Endothelial cell of umbilical vein (primary cell): ENCODE measurements at regions not wholly inside any gene's neighbourhood (a gene's known extent, or its start where the extent isn't known, plus 50 kb on each side); places are given as distances from the start of the nearest gene placed in this dataset.

Source experiments
- BruUV-seq: library from RNA; stranded (reverse); fragments of 400-500 nt; replicated peaks from 2 replicates; lab custom pipeline; 2021; lab: Mats Ljungman, UMichigan
- CTCF ChIA-PET: fragments of 300-600, 350-600 bp; sonication (Branson Sonifier 250); formaldehyde crosslinking; loops from one replicate; lab custom pipeline; 2021; ENCODE audit warnings: antibody characterized with exemption, inconsistent platforms; lab: Charles Lee
- POLR2A ChIA-PET: fragments of 300-600, 350-600 bp; sonication (Branson Sonifier 250); formaldehyde crosslinking; loops from one replicate; lab custom pipeline; 2021; ENCODE audit warnings: antibody characterized with exemption, inconsistent platforms; lab: Charles Lee
- DNase-seq: peaks from one replicate; pipeline ENCODE4 v3.0.0-alpha.2; 2011; ENCODE audit warnings: low read depth, low spot score
- FAIRE-seq: peaks from 2 replicates; lab custom pipeline; 2011; peaks lifted over from hg19 to GRCh38; lab: Jason Lieb, UNC
- H2AFZ ChIP-seq: 2 replicates; pipeline ENCODE4 v1.6.0; 2012; ENCODE audit warnings: low read depth, low read length, control low read depth, inconsistent platforms
- H3K27ac ChIP-seq: 2 replicates; pipeline ENCODE4 v1.5.1; 2011; ENCODE audit warnings: low read depth, mild to moderate bottlenecking, control low read depth, low read length, moderate library complexity; ENCODE audit not compliant: insufficient read depth
- H3K27me3 ChIP-seq, 2 experiments: 2 replicates each; pipeline versions ENCODE4 v1.6.0 to v1.6.1; 2011; ENCODE audit warnings: low read length in 2 of 2, mixed read lengths in 1 of 2; ENCODE audit not compliant: control insufficient read depth in 2 of 2, insufficient read depth in 2 of 2
- H3K36me3 ChIP-seq, 2 experiments: 2 replicates in 1 of 2; 3 replicates in 1 of 2; pipeline ENCODE4 v1.5.1; 2011; ENCODE audit warnings: low read length in 2 of 2, mild to moderate bottlenecking in 1 of 2, moderate library complexity in 1 of 2; ENCODE audit not compliant: control insufficient read depth in 2 of 2, insufficient read depth in 2 of 2; ENCODE audit errors: extremely low read depth in 1 of 2
- H3K4me1 ChIP-seq: 3 replicates; pipeline ENCODE4 v1.5.1; 2011; ENCODE audit warnings: mild to moderate bottlenecking, low read length; ENCODE audit not compliant: control insufficient read depth, insufficient read depth; ENCODE audit errors: extremely low read depth
- H3K4me2 ChIP-seq: 2 replicates; pipeline ENCODE4 v1.6.1; 2011; ENCODE audit warnings: low read length, control low read depth, mixed read lengths; ENCODE audit not compliant: insufficient read depth
- H3K4me3 ChIP-seq, 3 experiments: fragments of 200-600 bp in 1 of 3; sonication (generic), shearing (Covaris generic) in 1 of 3; replicated peaks in 1 of 3; 2 replicates each; pipeline ENCODE4 v1.5.1; 2011 to 2016; ENCODE audit warnings: control low read depth in 3 of 3, low read length in 3 of 3, mild to moderate bottlenecking in 2 of 3, inconsistent platforms in 1 of 3, low read depth in 1 of 3, moderate library complexity in 1 of 3; ENCODE audit not compliant: insufficient read depth in 1 of 3
- H3K79me2 ChIP-seq: 2 replicates; pipeline ENCODE4 v1.6.0; 2012; ENCODE audit warnings: low read length, inconsistent platforms; ENCODE audit not compliant: control insufficient read depth, insufficient read depth
- H3K9ac ChIP-seq: replicated peaks from 2 replicates; pipeline ENCODE3; 2011; ENCODE audit warnings: low read length, control low read depth; ENCODE audit not compliant: insufficient read depth; ENCODE audit errors: extremely low read depth
- H3K9me1 ChIP-seq: replicated peaks from 3 replicates; pipeline ENCODE4 v1.6.0; 2011; ENCODE audit warnings: mild to moderate bottlenecking, low read length; ENCODE audit not compliant: control insufficient read depth, insufficient read depth; ENCODE audit errors: extremely low read depth
- H3K9me3 ChIP-seq: replicated peaks from 2 replicates; pipeline ENCODE4 v1.5.1; 2012; ENCODE audit warnings: low read length, inconsistent platforms; ENCODE audit not compliant: control insufficient read depth, insufficient read depth
- H4K20me1 ChIP-seq: replicated peaks from 2 replicates; pipeline ENCODE3; 2011; ENCODE audit warnings: mild to moderate bottlenecking, low read length; ENCODE audit not compliant: control insufficient read depth, insufficient read depth; ENCODE audit errors: extremely low read depth
- EZH2 ChIP-seq: IDR thresholded peaks from 2 replicates; pipeline ENCODE4 v1.6.1; 2012; ENCODE audit warnings: borderline replicate concordance, low read depth, mild to moderate bottlenecking, moderate library complexity, low read length, inconsistent platforms; ENCODE audit not compliant: severe bottlenecking
- FOS ChIP-seq: IDR thresholded peaks from 2 replicates; pipeline ENCODE4 v1.6.1; 2011; ENCODE audit warnings: mild to moderate bottlenecking, low read length, moderate library complexity, borderline replicate concordance; ENCODE audit not compliant: insufficient read depth
- GATA2 ChIP-seq: IDR thresholded peaks from 2 replicates; pipeline ENCODE4 v1.7.0; 2011; ENCODE audit warnings: low read depth, mild to moderate bottlenecking, moderate library complexity, mixed read lengths, low read length; ENCODE audit not compliant: insufficient read length, insufficient read depth
- JUN ChIP-seq: IDR thresholded peaks from 2 replicates; pipeline ENCODE4 v1.6.1; 2011; ENCODE audit warnings: borderline replicate concordance, low read depth; ENCODE audit not compliant: insufficient read length, insufficient read depth
- MYC ChIP-seq: IDR thresholded peaks from one replicate; pipeline ENCODE4 v1.6.1; 2011; ENCODE audit warnings: mild to moderate bottlenecking, low read depth, low read length
- POLR2A ChIP-seq: IDR thresholded peaks from 2 replicates; pipeline ENCODE4 v1.6.1; 2012; ENCODE audit warnings: low read depth, mild to moderate bottlenecking, control low read depth, low read length
- POLR2AphosphoS5 ChIP-seq: IDR thresholded peaks from 2 replicates; pipeline ENCODE4 v1.6.1; 2012; ENCODE audit warnings: low read depth, mild to moderate bottlenecking, control low read depth, low read length, moderate library complexity; ENCODE audit not compliant: insufficient read depth
- dilution Hi-C: fragments of 300-500 bp; cut with MboI; formaldehyde crosslinking; loops from one replicate; pipeline ENCODE4 v1.15.0; 2019; ENCODE audit warnings: low sequenced_read_pairs; ENCODE audit not compliant: extremely low pct_ligation_motif_present
- intact Hi-C: fragments of 100-400 bp; cut with micrococcal nuclease; formaldehyde crosslinking; loops from one replicate; pipeline ENCODE4 v1.10.0; 2022
- TF ChIP-seq, protein P1 (sequence below): IDR thresholded peaks from 2 replicates; pipeline ENCODE4 v1.6.1; 2011; ENCODE audit not compliant: insufficient read depth, insufficient read length
- TF ChIP-seq, protein P2 (sequence below), 2 donors: IDR thresholded peaks; 1 replicate in 1 of 2; 2 replicates in 1 of 2; pipeline ENCODE4 v1.5.1; 2011; ENCODE audit warnings: low read length in 2 of 2, mild to moderate bottlenecking in 2 of 2, moderate library complexity in 2 of 2, control low read depth in 1 of 2, inconsistent platforms in 1 of 2, low read depth in 1 of 2; ENCODE audit not compliant: insufficient read depth in 1 of 2; ENCODE audit errors: extremely low read depth in 1 of 2

DNA sequence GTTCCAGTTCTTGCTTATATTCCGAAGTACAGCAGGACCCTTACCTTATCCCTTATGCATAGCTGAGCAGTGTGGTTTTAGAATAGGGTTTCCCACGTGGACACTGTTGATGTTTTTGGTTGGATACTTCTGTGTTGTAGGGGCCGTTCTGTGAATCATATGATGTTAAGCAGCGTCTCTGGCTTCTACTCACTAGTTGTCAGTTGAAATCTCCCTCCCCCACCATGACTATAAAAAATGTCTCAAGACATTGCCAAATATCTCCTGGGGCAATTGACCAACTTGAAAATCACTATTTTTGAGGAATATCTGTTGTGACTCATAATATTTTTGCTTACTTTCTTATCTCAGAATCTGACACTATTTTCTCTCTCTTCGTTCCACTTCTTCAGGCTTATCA, 713.7 kb downstream of the TSN start:
- no peak overlapping the region for H3K27ac ChIP-seq
- BruUV-seq = no TSS peak
- ChIA-PET CTCF (no interaction called here), POLR2A (no interaction called here)
- no peak for FAIRE-seq
- no peak overlapping the region for H3K9ac ChIP-seq
- no peaks in the 10 kb centered on the region for H3K4me1 ChIP-seq
- H3K27me3 ChIP-seq = no peaks in the 10 kb centered on the region
- intact Hi-C loops (no loop called here), dilution Hi-C loops (no loop called here)
- H3K79me2 ChIP-seq = no peaks in the 10 kb centered on the region
- H3K9me1 ChIP-seq = no peaks in the 10 kb centered on the region
- H3K4me3 ChIP-seq = no peak overlapping the region
- TF ChIP-seq JUN = no peak
- TF ChIP-seq GATA2 = no peak
- no peak for TF ChIP-seq MYC
- TF ChIP-seq, protein P1, sequence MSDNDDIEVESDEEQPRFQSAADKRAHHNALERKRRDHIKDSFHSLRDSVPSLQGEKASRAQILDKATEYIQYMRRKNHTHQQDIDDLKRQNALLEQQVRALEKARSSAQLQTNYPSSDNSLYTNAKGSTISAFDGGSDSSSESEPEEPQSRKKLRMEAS = no peak
- no peaks in the 10 kb centered on the region for H3K36me3 ChIP-seq
- DNase-seq = no peak
- no peak overlapping the region for H2AFZ ChIP-seq
- no peaks in the 10 kb centered on the region for H4K20me1 ChIP-seq
- peaks cover 4% of the 10 kb centered on the region for H3K9me3 ChIP-seq
- H3K4me2 ChIP-seq = no peak overlapping the region

DNA sequence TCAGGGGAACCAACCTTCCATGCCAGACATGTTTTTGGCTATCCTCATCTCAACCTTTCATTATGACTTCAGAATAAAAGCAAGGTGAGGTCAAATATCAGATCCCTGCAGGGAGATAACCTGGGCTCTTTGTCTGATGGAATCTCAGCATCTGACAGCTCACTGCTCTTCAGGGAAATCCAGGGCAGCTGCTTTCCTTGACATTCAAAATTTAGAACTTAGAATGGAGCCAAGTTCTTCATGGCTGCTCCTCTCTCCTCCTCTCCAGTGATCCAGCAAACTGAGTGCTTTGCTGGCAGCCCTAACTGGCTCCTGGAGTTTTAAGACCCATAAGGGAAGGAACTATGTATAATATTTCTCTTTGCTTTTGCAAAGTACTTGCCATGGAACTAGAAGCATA, 716.3 kb downstream of the TSN start:
- Histone ChIP-seq H3K9me3 (peaks cover 7% of the 10 kb centered on the region), H3K4me1 (no peaks in the 10 kb centered on the region), H3K9me1 (no peaks in the 10 kb centered on the region), H3K4me2 (no peak overlapping the region), H3K4me3 (no peak overlapping the region), H3K27ac (no peak overlapping the region), H3K79me2 (no peaks in the 10 kb centered on the region), H2AFZ (no peak overlapping the region), H3K36me3 (no peaks in the 10 kb centered on the region), H3K27me3 (no peaks in the 10 kb centered on the region), H4K20me1 (no peaks in the 10 kb centered on the region), H3K9ac (no peak overlapping the region)
- FAIRE-seq = no peak
- ChIA-PET CTCF (no interaction called here), POLR2A (no interaction called here)
- intact Hi-C loops (no loop called here), dilution Hi-C loops (no loop called here)
- TF ChIP-seq, protein P2, sequence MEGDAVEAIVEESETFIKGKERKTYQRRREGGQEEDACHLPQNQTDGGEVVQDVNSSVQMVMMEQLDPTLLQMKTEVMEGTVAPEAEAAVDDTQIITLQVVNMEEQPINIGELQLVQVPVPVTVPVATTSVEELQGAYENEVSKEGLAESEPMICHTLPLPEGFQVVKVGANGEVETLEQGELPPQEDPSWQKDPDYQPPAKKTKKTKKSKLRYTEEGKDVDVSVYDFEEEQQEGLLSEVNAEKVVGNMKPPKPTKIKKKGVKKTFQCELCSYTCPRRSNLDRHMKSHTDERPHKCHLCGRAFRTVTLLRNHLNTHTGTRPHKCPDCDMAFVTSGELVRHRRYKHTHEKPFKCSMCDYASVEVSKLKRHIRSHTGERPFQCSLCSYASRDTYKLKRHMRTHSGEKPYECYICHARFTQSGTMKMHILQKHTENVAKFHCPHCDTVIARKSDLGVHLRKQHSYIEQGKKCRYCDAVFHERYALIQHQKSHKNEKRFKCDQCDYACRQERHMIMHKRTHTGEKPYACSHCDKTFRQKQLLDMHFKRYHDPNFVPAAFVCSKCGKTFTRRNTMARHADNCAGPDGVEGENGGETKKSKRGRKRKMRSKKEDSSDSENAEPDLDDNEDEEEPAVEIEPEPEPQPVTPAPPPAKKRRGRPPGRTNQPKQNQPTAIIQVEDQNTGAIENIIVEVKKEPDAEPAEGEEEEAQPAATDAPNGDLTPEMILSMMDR (IDR thresholded peaks at IDR 0.05; ENCODE audit: extremely low read depth in 1 of 2, insufficient read depth in 1 of 2, low read depth in 1 of 2, low read length in 2 of 2) = no peak
- no peak for TF ChIP-seq EZH2
- TF ChIP-seq JUN = no peak
- TF ChIP-seq POLR2AphosphoS5 = no peak
- TF ChIP-seq MYC = no peak
- no peak for TF ChIP-seq GATA2
- TF ChIP-seq FOS = no peak
- no peak for TF ChIP-seq POLR2A
- TF ChIP-seq, protein P1 = no peak
- no TSS peak for BruUV-seq
- DNase-seq = no peak
